ENCODE measurements at regions not wholly inside any gene's neighbourhood (a gene's known extent, or its start where the extent isn't known, plus 50 kb on each side); places are given as distances from the start of the nearest gene placed in this dataset.

- 95% methylated on average over 1 of the region's 1 CpG; no CpG with 5 or more reads in 1 of the 2 experiments for WGBS, 2 experiments (ENCODE audit: extremely low coverage in 1 of 2, insufficient coverage in 1 of 2, insufficient read length in 1 of 2, insufficient replicate concordance in 2 of 2, low coverage in 1 of 2, low lambda C conversion rate in 2 of 2, missing lambda C conversion rate in 1 of 2)
- CTCF ChIA-PET (ENCODE audit: partially characterized antibody): no interaction called here
- DNase-seq (ENCODE audit: low read depth in 1 of 2, low spot score in 2 of 2) (no peak), FAIRE-seq (no peak)
- Histone ChIP-seq H3K4me2 (ENCODE audit: insufficient read depth in 1 of 2, low read depth in 2 of 2, low read length in 2 of 2) (no peak overlapping the region), H3K23me2 (ENCODE audit: low read depth, low read length) (no peaks in the 10 kb centered on the region), H3K27me3 (replicated peaks in 1 of 4; ENCODE audit: control insufficient read depth in 3 of 4, extremely low read depth in 1 of 4, insufficient read depth in 3 of 4, low read length in 3 of 4) (no peaks in the 10 kb centered on the region), H3K4me3 (ENCODE audit: extremely low read depth in 1 of 4, insufficient read depth in 2 of 4, low read depth in 3 of 4, low read length in 4 of 4) (no peak overlapping the region), H4K20me1 (replicated peaks in 1 of 2; ENCODE audit: control insufficient read depth in 1 of 2, insufficient read depth in 2 of 2, low read length in 2 of 2) (no peaks in the 10 kb centered on the region), H3K23ac (ENCODE audit: insufficient read length) (no peak overlapping the region), H3K18ac (ENCODE audit: extremely low read depth, low read length) (no peak overlapping the region), H2BK12ac (ENCODE audit: low read depth, low read length) (no peak overlapping the region), H4K91ac (replicated peaks; ENCODE audit: insufficient read length, low read length) (no peak overlapping the region), H3K79me1 (ENCODE audit: low read depth, low read length) (no peaks in the 10 kb centered on the region), H2AK5ac (ENCODE audit: low read depth, low read length) (no peak overlapping the region), H2BK5ac (ENCODE audit: low read depth, low read length) (no peak overlapping the region), H3K27ac (ENCODE audit: low read depth, low read length) (no peak overlapping the region), H3K36me3 (ENCODE audit: control insufficient read depth in 2 of 4, insufficient read depth in 4 of 4, low read length in 3 of 4) (no peaks in the 10 kb centered on the region), H4K5ac (ENCODE audit: insufficient read length, low read depth, low read length) (no peak overlapping the region), H3K4me1 (replicated peaks in 1 of 4; ENCODE audit: control insufficient read depth in 3 of 4, insufficient read depth in 4 of 4, low read length in 3 of 4) (no peaks in the 10 kb centered on the region), H3K14ac (ENCODE audit: insufficient read length) (no peak overlapping the region), H2BK15ac (ENCODE audit: low read length) (no peak overlapping the region), H3K4ac (replicated peaks; ENCODE audit: insufficient read length, low read depth, low read length) (no peak overlapping the region), H3K56ac (replicated peaks; ENCODE audit: insufficient read length, low read depth, low read length) (no peak overlapping the region), H3K9me3 (ENCODE audit: insufficient read depth in 2 of 2, low read depth in 1 of 2, low read length in 1 of 2) (no peaks in the 10 kb centered on the region), H4K8ac (ENCODE audit: extremely low read depth, insufficient read depth, low read length) (no peak overlapping the region), H3K79me2 (ENCODE audit: control insufficient read depth in 1 of 2, insufficient read depth in 2 of 2, low read length in 2 of 2) (no peaks in the 10 kb centered on the region), H2BK20ac (ENCODE audit: low read length) (no peak overlapping the region), H2BK120ac (replicated peaks; ENCODE audit: low read depth, low read length) (no peak overlapping the region), H3K9ac (replicated peaks in 1 of 4; ENCODE audit: extremely low read depth in 1 of 4, low read depth in 3 of 4, low read length in 3 of 4) (no peak overlapping the region), H2AFZ (ENCODE audit: low read length) (no peak overlapping the region)
- POLR2A ChIA-PET (ENCODE audit: partially characterized antibody): no interaction called here
- TF ChIP-seq EP300 (IDR thresholded peaks at IDR 0.05; ENCODE audit: borderline replicate concordance in 1 of 2, low read depth in 2 of 2, low read length in 2 of 2): no peak
- TF ChIP-seq SUZ12 (IDR thresholded peaks at IDR 0.05; ENCODE audit: low read length): no peak
- TF ChIP-seq CTCF (IDR thresholded peaks at IDR 0.05; ENCODE audit: control extremely low read depth in 1 of 3, insufficient read depth in 1 of 3, low read depth in 1 of 3, low read length in 3 of 3): no peak
- TF ChIP-seq KDM5A (IDR thresholded peaks at IDR 0.05; ENCODE audit: low read length): no peak
- no peak for TF ChIP-seq TCF12 (IDR thresholded peaks at IDR 0.05; ENCODE audit: low read depth, low read length)
- TF ChIP-seq RBBP5 (IDR thresholded peaks at IDR 0.05; ENCODE audit: borderline replicate concordance, low read depth, low read length): no peak
- TF ChIP-seq CBX5 (IDR thresholded peaks at IDR 0.05; ENCODE audit: low read depth, low read length): no peak
These were observed 1888.7 kb upstream of the PIK3C3 start for GRCh38 chr18:40066368-40066767.

All from H1 (cell line).